ENCODE measurements at regions not wholly inside any gene's neighbourhood (a gene's known extent, or its start where the extent isn't known, plus 50 kb on each side); places are given as distances from the start of the nearest gene placed in this dataset.

DNA sequence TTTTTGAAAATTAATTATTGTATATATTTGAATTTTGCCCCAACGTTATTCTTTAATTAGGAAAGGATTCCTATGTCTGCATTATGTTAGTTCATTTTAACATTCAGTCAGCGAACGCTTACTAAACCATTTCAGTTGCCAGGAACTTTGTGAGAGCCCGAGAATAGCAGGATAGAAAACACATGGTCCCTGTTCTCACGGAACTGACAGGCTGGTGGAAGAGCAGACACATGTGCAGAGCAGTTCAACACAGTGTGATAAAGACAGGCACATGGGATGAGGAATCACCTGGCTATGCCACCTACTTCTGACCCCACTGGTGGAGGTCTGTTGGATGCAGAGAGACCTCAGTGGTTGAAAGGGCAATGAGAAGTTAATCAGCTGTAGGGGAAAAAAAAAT is 367.2 kb downstream of the EPM2A start:
- TF ChIP-seq CREB1 (IDR thresholded peaks at IDR 0.05; ENCODE audit: low read depth) (no peak), RAD21 (IDR thresholded peaks at IDR 0.05; ENCODE audit: low read depth) (no peak), CEBPB (IDR thresholded peaks at IDR 0.05) (no peak), TEAD4 (IDR thresholded peaks at IDR 0.05) (no peak), TAF1 (IDR thresholded peaks at IDR 0.05; ENCODE audit: low read depth) (no peak), EP300 (IDR thresholded peaks at IDR 0.05; ENCODE audit: borderline replicate concordance) (no peak), ZBTB7A (IDR thresholded peaks at IDR 0.05; ENCODE audit: low read depth) (no peak), YY1 (IDR thresholded peaks at IDR 0.05; ENCODE audit: low read depth) (no peak), TCF12 (IDR thresholded peaks at IDR 0.05; ENCODE audit: low read depth) (no peak)
- TF ChIP-seq, protein P1, sequence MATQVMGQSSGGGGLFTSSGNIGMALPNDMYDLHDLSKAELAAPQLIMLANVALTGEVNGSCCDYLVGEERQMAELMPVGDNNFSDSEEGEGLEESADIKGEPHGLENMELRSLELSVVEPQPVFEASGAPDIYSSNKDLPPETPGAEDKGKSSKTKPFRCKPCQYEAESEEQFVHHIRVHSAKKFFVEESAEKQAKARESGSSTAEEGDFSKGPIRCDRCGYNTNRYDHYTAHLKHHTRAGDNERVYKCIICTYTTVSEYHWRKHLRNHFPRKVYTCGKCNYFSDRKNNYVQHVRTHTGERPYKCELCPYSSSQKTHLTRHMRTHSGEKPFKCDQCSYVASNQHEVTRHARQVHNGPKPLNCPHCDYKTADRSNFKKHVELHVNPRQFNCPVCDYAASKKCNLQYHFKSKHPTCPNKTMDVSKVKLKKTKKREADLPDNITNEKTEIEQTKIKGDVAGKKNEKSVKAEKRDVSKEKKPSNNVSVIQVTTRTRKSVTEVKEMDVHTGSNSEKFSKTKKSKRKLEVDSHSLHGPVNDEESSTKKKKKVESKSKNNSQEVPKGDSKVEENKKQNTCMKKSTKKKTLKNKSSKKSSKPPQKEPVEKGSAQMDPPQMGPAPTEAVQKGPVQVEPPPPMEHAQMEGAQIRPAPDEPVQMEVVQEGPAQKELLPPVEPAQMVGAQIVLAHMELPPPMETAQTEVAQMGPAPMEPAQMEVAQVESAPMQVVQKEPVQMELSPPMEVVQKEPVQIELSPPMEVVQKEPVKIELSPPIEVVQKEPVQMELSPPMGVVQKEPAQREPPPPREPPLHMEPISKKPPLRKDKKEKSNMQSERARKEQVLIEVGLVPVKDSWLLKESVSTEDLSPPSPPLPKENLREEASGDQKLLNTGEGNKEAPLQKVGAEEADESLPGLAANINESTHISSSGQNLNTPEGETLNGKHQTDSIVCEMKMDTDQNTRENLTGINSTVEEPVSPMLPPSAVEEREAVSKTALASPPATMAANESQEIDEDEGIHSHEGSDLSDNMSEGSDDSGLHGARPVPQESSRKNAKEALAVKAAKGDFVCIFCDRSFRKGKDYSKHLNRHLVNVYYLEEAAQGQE (IDR thresholded peaks at IDR 0.05; ENCODE audit: low read depth), result no peak
- TF ChIP-seq, protein P2, sequence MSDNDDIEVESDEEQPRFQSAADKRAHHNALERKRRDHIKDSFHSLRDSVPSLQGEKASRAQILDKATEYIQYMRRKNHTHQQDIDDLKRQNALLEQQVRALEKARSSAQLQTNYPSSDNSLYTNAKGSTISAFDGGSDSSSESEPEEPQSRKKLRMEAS (IDR thresholded peaks at IDR 0.05), result no peak
- TF ChIP-seq, protein P3, sequence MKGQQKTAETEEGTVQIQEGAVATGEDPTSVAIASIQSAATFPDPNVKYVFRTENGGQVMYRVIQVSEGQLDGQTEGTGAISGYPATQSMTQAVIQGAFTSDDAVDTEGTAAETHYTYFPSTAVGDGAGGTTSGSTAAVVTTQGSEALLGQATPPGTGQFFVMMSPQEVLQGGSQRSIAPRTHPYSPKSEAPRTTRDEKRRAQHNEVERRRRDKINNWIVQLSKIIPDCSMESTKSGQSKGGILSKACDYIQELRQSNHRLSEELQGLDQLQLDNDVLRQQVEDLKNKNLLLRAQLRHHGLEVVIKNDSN (IDR thresholded peaks at IDR 0.05), result no peak
